ENCODE measurements at regions not wholly inside any gene's neighbourhood (a gene's known extent, or its start where the extent isn't known, plus 50 kb on each side); places are given as distances from the start of the nearest gene placed in this dataset.

- TF ChIP-seq NFE2L1 (CRISPR knock-in tag; IDR thresholded peaks at IDR 0.05) (no peak), GRHL2 (CRISPR knock-in tag; IDR thresholded peaks at IDR 0.05; ENCODE audit: insufficient replicate concordance, severe bottlenecking) (no peak), OVOL2 (CRISPR knock-in tag; IDR thresholded peaks at IDR 0.05; ENCODE audit: borderline replicate concordance) (no peak), IRF1 (CRISPR knock-in tag; IDR thresholded peaks at IDR 0.05) (no peak)
- TF ChIP-seq, protein P1, sequence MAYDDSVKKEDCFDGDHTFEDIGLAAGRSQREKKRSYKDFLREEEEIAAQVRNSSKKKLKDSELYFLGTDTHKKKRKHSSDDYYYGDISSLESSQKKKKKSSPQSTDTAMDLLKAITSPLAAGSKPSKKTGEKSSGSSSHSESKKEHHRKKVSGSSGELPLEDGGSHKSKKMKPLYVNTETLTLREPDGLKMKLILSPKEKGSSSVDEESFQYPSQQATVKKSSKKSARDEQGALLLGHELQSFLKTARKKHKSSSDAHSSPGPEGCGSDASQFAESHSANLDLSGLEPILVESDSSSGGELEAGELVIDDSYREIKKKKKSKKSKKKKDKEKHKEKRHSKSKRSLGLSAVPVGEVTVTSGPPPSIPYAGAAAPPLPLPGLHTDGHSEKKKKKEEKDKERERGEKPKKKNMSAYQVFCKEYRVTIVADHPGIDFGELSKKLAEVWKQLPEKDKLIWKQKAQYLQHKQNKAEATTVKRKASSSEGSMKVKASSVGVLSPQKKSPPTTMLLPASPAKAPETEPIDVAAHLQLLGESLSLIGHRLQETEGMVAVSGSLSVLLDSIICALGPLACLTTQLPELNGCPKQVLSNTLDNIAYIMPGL (CRISPR knock-in tag; IDR thresholded peaks at IDR 0.05) = no peak
- TF ChIP-seq, protein P2, sequence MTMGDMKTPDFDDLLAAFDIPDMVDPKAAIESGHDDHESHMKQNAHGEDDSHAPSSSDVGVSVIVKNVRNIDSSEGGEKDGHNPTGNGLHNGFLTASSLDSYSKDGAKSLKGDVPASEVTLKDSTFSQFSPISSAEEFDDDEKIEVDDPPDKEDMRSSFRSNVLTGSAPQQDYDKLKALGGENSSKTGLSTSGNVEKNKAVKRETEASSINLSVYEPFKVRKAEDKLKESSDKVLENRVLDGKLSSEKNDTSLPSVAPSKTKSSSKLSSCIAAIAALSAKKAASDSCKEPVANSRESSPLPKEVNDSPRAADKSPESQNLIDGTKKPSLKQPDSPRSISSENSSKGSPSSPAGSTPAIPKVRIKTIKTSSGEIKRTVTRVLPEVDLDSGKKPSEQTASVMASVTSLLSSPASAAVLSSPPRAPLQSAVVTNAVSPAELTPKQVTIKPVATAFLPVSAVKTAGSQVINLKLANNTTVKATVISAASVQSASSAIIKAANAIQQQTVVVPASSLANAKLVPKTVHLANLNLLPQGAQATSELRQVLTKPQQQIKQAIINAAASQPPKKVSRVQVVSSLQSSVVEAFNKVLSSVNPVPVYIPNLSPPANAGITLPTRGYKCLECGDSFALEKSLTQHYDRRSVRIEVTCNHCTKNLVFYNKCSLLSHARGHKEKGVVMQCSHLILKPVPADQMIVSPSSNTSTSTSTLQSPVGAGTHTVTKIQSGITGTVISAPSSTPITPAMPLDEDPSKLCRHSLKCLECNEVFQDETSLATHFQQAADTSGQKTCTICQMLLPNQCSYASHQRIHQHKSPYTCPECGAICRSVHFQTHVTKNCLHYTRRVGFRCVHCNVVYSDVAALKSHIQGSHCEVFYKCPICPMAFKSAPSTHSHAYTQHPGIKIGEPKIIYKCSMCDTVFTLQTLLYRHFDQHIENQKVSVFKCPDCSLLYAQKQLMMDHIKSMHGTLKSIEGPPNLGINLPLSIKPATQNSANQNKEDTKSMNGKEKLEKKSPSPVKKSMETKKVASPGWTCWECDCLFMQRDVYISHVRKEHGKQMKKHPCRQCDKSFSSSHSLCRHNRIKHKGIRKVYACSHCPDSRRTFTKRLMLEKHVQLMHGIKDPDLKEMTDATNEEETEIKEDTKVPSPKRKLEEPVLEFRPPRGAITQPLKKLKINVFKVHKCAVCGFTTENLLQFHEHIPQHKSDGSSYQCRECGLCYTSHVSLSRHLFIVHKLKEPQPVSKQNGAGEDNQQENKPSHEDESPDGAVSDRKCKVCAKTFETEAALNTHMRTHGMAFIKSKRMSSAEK (CRISPR knock-in tag; IDR thresholded peaks at IDR 0.05; ENCODE audit: borderline replicate concordance) = no peak
- TF ChIP-seq, protein P3, sequence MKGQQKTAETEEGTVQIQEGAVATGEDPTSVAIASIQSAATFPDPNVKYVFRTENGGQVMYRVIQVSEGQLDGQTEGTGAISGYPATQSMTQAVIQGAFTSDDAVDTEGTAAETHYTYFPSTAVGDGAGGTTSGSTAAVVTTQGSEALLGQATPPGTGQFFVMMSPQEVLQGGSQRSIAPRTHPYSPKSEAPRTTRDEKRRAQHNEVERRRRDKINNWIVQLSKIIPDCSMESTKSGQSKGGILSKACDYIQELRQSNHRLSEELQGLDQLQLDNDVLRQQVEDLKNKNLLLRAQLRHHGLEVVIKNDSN (CRISPR knock-in tag; IDR thresholded peaks at IDR 0.05) = no peak
These were observed 586.7 kb upstream of the CHORDC1 start (continued) for GRCh38 chr11:90809581-90809980.

GRCh38 chr11:90805172-90805571 lies 582.3 kb upstream of the CHORDC1 start:
- no peak for DNase-seq (ENCODE audit: low spot score)
- TF ChIP-seq, protein P4, sequence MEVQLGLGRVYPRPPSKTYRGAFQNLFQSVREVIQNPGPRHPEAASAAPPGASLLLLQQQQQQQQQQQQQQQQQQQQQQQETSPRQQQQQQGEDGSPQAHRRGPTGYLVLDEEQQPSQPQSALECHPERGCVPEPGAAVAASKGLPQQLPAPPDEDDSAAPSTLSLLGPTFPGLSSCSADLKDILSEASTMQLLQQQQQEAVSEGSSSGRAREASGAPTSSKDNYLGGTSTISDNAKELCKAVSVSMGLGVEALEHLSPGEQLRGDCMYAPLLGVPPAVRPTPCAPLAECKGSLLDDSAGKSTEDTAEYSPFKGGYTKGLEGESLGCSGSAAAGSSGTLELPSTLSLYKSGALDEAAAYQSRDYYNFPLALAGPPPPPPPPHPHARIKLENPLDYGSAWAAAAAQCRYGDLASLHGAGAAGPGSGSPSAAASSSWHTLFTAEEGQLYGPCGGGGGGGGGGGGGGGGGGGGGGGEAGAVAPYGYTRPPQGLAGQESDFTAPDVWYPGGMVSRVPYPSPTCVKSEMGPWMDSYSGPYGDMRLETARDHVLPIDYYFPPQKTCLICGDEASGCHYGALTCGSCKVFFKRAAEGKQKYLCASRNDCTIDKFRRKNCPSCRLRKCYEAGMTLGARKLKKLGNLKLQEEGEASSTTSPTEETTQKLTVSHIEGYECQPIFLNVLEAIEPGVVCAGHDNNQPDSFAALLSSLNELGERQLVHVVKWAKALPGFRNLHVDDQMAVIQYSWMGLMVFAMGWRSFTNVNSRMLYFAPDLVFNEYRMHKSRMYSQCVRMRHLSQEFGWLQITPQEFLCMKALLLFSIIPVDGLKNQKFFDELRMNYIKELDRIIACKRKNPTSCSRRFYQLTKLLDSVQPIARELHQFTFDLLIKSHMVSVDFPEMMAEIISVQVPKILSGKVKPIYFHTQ (CRISPR knock-in tag; IDR thresholded peaks at IDR 0.05) = no peak
- TF ChIP-seq GABPB1 (CRISPR knock-in tag; IDR thresholded peaks at IDR 0.05) = no peak

DNA sequence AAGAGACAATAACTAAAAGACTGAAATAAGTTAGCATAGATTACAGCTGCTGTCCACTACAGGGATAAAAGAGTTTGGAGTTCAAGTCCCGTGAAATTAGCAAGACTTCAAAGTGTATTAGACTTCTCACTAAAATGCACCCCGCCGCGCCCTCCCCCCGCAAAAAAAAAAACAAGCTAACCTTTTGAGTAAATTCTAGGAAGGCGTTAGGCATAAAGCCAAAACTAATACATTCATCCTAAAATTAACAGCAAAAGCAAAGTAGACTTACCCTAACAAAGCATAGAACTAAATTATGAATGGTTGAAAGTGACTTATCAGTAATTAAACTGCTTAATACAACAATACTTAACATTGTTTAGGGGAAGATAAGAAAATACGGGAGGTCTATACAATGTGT lies 581.0 kb upstream of the CHORDC1 start:
- TF ChIP-seq, protein P5, sequence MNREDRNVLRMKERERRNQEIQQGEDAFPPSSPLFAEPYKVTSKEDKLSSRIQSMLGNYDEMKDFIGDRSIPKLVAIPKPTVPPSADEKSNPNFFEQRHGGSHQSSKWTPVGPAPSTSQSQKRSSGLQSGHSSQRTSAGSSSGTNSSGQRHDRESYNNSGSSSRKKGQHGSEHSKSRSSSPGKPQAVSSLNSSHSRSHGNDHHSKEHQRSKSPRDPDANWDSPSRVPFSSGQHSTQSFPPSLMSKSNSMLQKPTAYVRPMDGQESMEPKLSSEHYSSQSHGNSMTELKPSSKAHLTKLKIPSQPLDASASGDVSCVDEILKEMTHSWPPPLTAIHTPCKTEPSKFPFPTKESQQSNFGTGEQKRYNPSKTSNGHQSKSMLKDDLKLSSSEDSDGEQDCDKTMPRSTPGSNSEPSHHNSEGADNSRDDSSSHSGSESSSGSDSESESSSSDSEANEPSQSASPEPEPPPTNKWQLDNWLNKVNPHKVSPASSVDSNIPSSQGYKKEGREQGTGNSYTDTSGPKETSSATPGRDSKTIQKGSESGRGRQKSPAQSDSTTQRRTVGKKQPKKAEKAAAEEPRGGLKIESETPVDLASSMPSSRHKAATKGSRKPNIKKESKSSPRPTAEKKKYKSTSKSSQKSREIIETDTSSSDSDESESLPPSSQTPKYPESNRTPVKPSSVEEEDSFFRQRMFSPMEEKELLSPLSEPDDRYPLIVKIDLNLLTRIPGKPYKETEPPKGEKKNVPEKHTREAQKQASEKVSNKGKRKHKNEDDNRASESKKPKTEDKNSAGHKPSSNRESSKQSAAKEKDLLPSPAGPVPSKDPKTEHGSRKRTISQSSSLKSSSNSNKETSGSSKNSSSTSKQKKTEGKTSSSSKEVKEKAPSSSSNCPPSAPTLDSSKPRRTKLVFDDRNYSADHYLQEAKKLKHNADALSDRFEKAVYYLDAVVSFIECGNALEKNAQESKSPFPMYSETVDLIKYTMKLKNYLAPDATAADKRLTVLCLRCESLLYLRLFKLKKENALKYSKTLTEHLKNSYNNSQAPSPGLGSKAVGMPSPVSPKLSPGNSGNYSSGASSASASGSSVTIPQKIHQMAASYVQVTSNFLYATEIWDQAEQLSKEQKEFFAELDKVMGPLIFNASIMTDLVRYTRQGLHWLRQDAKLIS (CRISPR knock-in tag; IDR thresholded peaks at IDR 0.05; ENCODE audit: borderline replicate concordance) = no peak
- TF ChIP-seq GABPB1 (CRISPR knock-in tag; IDR thresholded peaks at IDR 0.05) = no peak
- TF ChIP-seq EMX1 (CRISPR knock-in tag; IDR thresholded peaks at IDR 0.05) = no peak
- TF ChIP-seq, protein P6, sequence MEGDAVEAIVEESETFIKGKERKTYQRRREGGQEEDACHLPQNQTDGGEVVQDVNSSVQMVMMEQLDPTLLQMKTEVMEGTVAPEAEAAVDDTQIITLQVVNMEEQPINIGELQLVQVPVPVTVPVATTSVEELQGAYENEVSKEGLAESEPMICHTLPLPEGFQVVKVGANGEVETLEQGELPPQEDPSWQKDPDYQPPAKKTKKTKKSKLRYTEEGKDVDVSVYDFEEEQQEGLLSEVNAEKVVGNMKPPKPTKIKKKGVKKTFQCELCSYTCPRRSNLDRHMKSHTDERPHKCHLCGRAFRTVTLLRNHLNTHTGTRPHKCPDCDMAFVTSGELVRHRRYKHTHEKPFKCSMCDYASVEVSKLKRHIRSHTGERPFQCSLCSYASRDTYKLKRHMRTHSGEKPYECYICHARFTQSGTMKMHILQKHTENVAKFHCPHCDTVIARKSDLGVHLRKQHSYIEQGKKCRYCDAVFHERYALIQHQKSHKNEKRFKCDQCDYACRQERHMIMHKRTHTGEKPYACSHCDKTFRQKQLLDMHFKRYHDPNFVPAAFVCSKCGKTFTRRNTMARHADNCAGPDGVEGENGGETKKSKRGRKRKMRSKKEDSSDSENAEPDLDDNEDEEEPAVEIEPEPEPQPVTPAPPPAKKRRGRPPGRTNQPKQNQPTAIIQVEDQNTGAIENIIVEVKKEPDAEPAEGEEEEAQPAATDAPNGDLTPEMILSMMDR (IDR thresholded peaks at IDR 0.05) = no peak
- H3K27me3 Mint-ChIP-seq (ENCODE audit: low read depth) = no peaks in the 10 kb centered on the region
- no peaks in the 10 kb centered on the region for H3K9me3 Mint-ChIP-seq
- ATAC-seq (no peak), DNase-seq (ENCODE audit: low spot score) (no peak)
- H3K4me3 Mint-ChIP-seq = no peak overlapping the region
- H3K36me3 Mint-ChIP-seq = no peaks in the 10 kb centered on the region
- POLR2A ChIA-PET = no interaction called here
- H3K27ac Mint-ChIP-seq = no peak overlapping the region
- peaks cover 13% of the 10 kb centered on the region for H3K4me1 Mint-ChIP-seq
- CTCF ChIA-PET = no interaction called here

More at GRCh38 chr11:90805172-90805571, 582.3 kb upstream of the CHORDC1 start:
- H3K9me3 Mint-ChIP-seq = no peaks in the 10 kb centered on the region
- H3K4me3 Mint-ChIP-seq = no peak overlapping the region
- CTCF ChIA-PET = no interaction called here
- H3K27me3 Mint-ChIP-seq (ENCODE audit: low read depth) = no peaks in the 10 kb centered on the region
- POLR2A ChIA-PET = no interaction called here
- peaks cover 11% of the 10 kb centered on the region for H3K4me1 Mint-ChIP-seq
- ATAC-seq = no peak
- H3K27ac Mint-ChIP-seq = no peak overlapping the region
- no peaks in the 10 kb centered on the region for H3K36me3 Mint-ChIP-seq
